GM21576 (cell line): ENCODE measurements at regions not wholly inside any gene's neighbourhood (a gene's known extent, or its start where the extent isn't known, plus 50 kb on each side); places are given as distances from the start of the nearest gene placed in this dataset.
"Not testable (repeated sequence)": the region's sequence is repeated elsewhere in the genome, so short reads cannot be mapped to it uniquely, and the experiment has no call there.

Source experiments
- ATAC-seq: cut with Tn5 transposase; IDR thresholded peaks from one replicate; pipeline ENCODE4 v1.9.1; 2021; ENCODE audit warnings: mild to moderate bottlenecking, moderate library complexity; ENCODE audit not compliant: unreplicated experiment

- ATAC-seq: no peak
These were observed 805.3 kb downstream of the SATB2 start for GRCh38 chr2:198652461-198652860.

- ATAC-seq: no peak
These were observed 811.9 kb downstream of the SATB2 start for GRCh38 chr2:198645816-198646215.

- no peak for ATAC-seq
These were observed 816.6 kb downstream of the SATB2 start for GRCh38 chr2:198641161-198641560.

GRCh38 chr2:198640463-198640862 is 817.3 kb downstream of the SATB2 start:
- ATAC-seq: no peak

GRCh38 chr2:198639580-198639979 is 818.2 kb downstream of the SATB2 start:
- ATAC-seq: no peak

GRCh38 chr2:198638577-198638976 is 819.2 kb downstream of the SATB2 start:
- ATAC-seq: no peak

GRCh38 chr2:198630384-198630783 is 826.0 kb downstream of the PLCL1 start:
- no peak for ATAC-seq

GRCh38 chr2:198628596-198628995 is 824.2 kb downstream of the PLCL1 start:
- no peak for ATAC-seq

GRCh38 chr2:198622986-198623730 is 818.8 kb downstream of the PLCL1 start:
- ATAC-seq: no peak

GRCh38 chr2:198615972-198616371 is 811.6 kb downstream of the PLCL1 start:
- no peak for ATAC-seq

GRCh38 chr2:198611201-198611600 is 806.8 kb downstream of the PLCL1 start:
- no peak for ATAC-seq

- ATAC-seq: no peak
These were observed 800.2 kb downstream of the PLCL1 start for GRCh38 chr2:198604599-198604998.

- ATAC-seq: not testable (repeated sequence)
These were observed 798.6 kb downstream of the PLCL1 start for GRCh38 chr2:198602986-198603385.

GRCh38 chr2:198597648-198598047 is 793.3 kb downstream of the PLCL1 start:
- no peak for ATAC-seq

- ATAC-seq: no peak
These were observed 792.6 kb downstream of the PLCL1 start for GRCh38 chr2:198596985-198597384.

GRCh38 chr2:198595721-198596120 is 791.3 kb downstream of the PLCL1 start:
- no peak for ATAC-seq

GRCh38 chr2:198591586-198591985 is 787.2 kb downstream of the PLCL1 start:
- no peak for ATAC-seq

- ATAC-seq: no peak
These were observed 783.3 kb downstream of the PLCL1 start for GRCh38 chr2:198587741-198588140.

- no peak for ATAC-seq
These were observed 782.8 kb downstream of the PLCL1 start for GRCh38 chr2:198587240-198587639.

- ATAC-seq: no peak
These were observed 767.0 kb downstream of the PLCL1 start for GRCh38 chr2:198571393-198571792.

- ATAC-seq: no peak
These were observed 753.8 kb downstream of the PLCL1 start for GRCh38 chr2:198558176-198558575.

GRCh38 chr2:198546122-198546521 is 741.7 kb downstream of the PLCL1 start:
- ATAC-seq: no peak

GRCh38 chr2:198545411-198545810 is 741.0 kb downstream of the PLCL1 start:
- ATAC-seq: no peak
